Posterior cingulate gyrus (tissue), 11 donors: ENCODE measurements at regions not wholly inside any gene's neighbourhood (a gene's known extent, or its start where the extent isn't known, plus 50 kb on each side); places are given as distances from the start of the nearest gene placed in this dataset.
A peak's percentile ranks its signal among the peaks of the same experiment; 100 is the strongest.

Experiments
- DNase-seq, 10 donors: peaks; one replicate each; pipeline versions ENCODE4 v3.0.0 to v3.0.0-alpha.2; 2020 to 2021; ENCODE audit warnings: mixed read lengths in 3 of 10
- intact Hi-C: fragments of 100-400 bp; cut with DNase I; formaldehyde crosslinking; loops from one replicate; pipeline ENCODE4 v1.15.1; 2023

GRCh38 chr1:219778793-219779369 is 149.5 kb downstream of the SLC30A10 start:
- no peak for DNase-seq
- intact Hi-C loops: no loop called here

- intact Hi-C loops: no loop called here
- DNase-seq: no peak
Measured at GRCh38 chr1:219778110-219778509, 150.2 kb downstream of the SLC30A10 start.

DNA sequence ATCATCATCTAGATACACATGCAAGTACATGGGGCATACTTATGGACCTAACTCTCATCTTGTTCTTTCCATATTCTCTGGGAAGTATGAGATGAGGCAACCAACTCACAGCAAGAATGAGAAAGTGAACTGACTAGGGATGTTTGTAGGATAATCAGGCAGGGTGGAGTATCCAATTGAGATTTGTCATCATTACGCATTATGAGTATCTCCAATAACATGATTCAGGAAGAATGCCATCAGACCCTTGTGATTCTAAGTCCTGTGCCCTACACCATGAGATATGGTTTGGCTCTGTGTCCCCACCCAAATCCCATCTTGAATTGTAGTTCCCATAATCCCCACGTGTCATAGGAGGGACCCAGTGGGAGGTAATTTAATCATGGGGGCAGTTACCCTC is 154.0 kb downstream of the SLC30A10 start:
- intact Hi-C loops: no loop called here
- no peak for DNase-seq

DNA sequence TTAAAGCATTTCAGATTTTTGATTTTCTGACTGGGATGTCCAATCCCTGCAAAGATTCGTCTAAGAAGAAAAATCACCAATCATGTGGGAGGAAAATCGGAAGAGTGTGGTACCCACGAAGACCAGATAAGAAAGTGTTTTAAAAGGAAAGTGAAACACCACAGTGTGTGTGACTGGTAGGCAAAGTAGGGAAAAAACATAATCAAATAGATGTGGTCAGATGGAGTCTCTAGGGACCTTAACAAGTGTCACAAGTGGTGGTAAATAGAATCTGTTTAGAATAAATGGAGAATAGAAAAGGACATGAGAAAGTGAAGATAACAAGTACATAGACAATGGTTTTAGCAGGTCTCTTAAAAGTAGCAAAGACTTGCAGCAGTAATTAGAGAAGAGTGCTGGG is 154.6 kb downstream of the SLC30A10 start:
- intact Hi-C loops: no loop called here
- DNase-seq: no peak

- DNase-seq: no peak
- intact Hi-C loops: no loop called here
Measured at GRCh38 chr1:219773110-219773509, 155.2 kb downstream of the SLC30A10 start.

DNA sequence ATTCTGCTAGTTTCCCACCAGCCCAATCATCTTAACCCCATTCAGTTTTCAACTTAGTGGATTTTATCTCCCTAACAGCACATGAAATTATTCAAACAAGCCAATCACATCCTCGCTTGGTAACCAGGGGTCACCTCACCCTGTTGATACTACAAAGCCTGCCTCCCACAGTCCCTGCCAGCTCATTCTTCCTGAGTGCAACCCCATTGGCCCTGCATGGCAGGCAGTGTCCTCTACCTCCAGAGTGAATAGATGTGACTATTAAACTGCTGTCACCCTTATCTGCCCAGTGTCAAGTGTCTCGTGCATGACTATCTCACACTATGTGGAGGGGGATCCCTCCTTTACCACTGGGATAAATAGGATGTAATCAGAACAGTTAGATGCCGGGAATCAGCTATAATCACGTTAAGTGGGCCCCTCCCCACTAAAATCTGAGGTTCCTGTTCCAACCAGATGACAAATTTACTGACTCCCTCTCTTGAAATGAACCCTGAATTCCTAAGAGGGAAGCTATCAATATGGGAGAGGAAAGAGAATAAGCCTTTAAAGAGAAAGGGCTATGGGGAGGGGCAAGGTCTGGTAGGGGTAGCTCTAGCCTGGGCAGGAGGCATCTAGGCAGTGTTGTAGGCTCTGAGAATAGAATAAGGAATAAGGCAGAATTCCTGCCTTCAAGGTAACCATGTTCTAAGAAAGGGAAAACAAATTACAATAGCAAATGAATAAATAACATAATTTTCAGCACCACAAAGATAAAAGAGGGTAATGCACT is 155.9 kb downstream of the SLC30A10 start:
- intact Hi-C loops: no loop called here

GRCh38 chr1:219771080-219771479 is 157.3 kb downstream of the SLC30A10 start:
- intact Hi-C loops: no loop called here
- DNase-seq: no peak

More for the DNA sequence above, 155.9 kb downstream of the SLC30A10 start:
- DNase-seq: no peak

DNA sequence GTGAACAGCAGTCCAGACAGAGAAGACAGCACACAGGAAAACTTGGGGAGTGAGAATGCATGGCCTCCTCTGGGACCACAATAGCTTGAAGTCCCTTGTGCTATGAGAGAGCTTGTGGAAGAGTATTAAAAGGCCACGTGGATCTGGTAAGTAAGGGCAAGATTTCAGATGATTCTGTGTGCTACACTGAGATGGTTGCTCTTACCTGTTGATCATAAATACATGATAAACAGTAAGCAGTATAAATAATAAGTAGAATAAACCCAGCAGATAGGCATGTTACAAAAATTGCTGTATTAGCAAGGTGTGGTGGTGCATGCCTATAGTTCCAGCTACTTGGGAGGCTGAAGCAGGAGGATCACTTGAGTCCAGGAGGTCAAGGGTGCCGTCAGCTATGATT is 150.4 kb upstream of the ZC3H11B start:
- no peak for DNase-seq
- intact Hi-C loops: no loop called here

DNA sequence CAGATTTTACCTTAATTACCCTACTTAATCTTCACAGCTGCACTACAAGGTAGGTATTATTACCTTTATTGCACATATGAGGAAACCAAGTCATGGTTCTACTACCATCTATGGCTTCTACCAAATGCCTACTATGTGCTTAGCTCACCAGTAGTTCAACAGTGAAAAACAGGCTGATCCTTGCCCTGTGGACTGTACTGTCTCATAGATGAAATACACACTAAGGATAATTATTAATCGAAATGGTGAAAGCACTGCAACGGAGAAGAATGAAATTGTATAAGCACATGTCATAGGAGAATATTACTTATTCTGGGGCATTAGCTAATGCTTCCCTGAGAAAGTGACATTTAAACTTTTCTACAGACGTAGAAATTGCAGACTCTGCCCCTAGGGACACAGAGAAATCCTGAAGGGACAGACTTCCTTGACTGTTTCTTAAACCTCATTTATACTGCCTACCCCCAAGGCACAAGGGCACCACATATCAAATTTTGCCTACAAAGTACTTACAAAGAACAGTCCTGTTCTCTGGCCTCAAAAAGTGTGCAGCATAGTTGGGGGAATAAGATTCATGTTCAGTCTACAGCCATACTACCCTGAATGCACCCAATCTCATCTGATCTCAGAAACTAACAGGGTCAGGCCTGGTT is 148.4 kb upstream of the ZC3H11B start:
- no peak for DNase-seq
- intact Hi-C loops: no loop called here

- intact Hi-C loops: no loop called here
- no peak for DNase-seq
Measured at GRCh38 chr1:219759095-219759494, 146.2 kb upstream of the ZC3H11B start.

DNA sequence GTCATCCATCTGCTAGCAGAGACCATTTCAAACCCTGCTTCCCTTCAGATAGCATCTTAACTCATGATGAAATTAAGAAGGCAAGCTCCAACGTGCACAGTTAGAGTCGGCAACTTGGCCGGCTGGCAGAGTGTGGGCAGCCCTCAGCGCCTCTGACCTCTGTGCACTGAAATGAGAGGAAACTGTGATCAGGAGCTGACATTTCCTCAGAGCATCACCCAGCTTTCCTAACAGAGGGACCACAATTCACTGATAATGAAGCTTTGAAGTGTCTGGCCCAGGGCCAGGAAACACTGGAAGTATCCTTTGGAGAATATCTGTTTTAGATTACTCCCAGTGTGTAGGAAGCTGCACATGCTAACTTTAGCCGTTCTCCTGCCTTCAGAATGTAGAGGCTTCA is 145.0 kb upstream of the ZC3H11B start:
- DNase-seq: peak in 1 of 10 donors; percentile 56
- intact Hi-C loops: no loop called here

- DNase-seq: no peak
- intact Hi-C loops: no loop called here
Measured at GRCh38 chr1:219755234-219755633, 142.3 kb upstream of the ZC3H11B start.

GRCh38 chr1:219754767-219755166 is 141.9 kb upstream of the ZC3H11B start:
- DNase-seq: no peak
- intact Hi-C loops: no loop called here

- no peak for DNase-seq
- intact Hi-C loops: no loop called here
Measured at GRCh38 chr1:219753914-219754313, 141.0 kb upstream of the ZC3H11B start.

- intact Hi-C loops: no loop called here
- no peak for DNase-seq
Measured at GRCh38 chr1:219752645-219753044, 139.7 kb upstream of the ZC3H11B start.

GRCh38 chr1:219751870-219752507 is 139.1 kb upstream of the ZC3H11B start:
- intact Hi-C loops: no loop called here
- DNase-seq: no peak

DNA sequence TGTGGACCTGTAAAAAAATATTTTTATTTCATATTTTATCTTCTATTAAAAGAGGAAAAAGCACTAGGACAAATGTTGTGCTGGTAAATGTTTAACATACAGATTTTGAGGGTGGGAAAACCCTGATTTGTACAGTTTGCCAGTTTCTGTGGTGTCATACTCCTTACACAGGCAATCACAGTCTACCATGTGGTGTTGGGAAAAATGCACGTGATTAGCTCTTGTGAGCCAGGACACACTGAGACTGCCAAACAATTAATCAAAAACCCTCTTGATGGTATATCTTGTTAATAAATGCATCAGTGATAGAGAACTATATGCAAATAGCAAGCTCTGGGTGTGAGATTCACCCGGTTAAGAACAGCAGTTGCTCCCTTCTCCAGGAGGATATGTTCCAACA is 136.5 kb upstream of the ZC3H11B start:
- no peak for DNase-seq
- intact Hi-C loops: no loop called here

GRCh38 chr1:219746141-219746540 is 133.2 kb upstream of the ZC3H11B start:
- intact Hi-C loops: no loop called here
- DNase-seq: no peak

GRCh38 chr1:219744652-219745469 is 132.0 kb upstream of the ZC3H11B start:
- intact Hi-C loops: no loop called here
- DNase-seq: no peak
